IMR-90 (cell line): ENCODE measurements at regions not wholly inside any gene's neighbourhood (a gene's known extent, or its start where the extent isn't known, plus 50 kb on each side); places are given as distances from the start of the nearest gene placed in this dataset.

Experiments used
- ATAC-seq: fragments of 200-7000 bp; cut with Tn5 transposase; 2 replicates; pipeline ENCODE4 v1.9.1; 2020; ENCODE audit warnings: low read depth, mild to moderate bottlenecking, moderate library complexity
- BruUV-seq: library from RNA; stranded (reverse); fragments of 400-500 nt; replicated peaks from 2 replicates; lab custom pipeline; 2021; lab: Mats Ljungman, UMichigan
- CTCF ChIA-PET: fragments of 300-600 bp; formaldehyde crosslinking; extraction: SDS; loops from one replicate; lab custom pipeline; 2021; ENCODE audit warnings: antibody characterized with exemption; lab: Yijun Ruan, JAX
- POLR2A ChIA-PET: fragments of 300-600 bp; sonication (Branson Sonifier 250); formaldehyde crosslinking; loops from one replicate; lab custom pipeline; 2022; ENCODE audit warnings: antibody characterized with exemption; ENCODE audit not compliant: unreplicated experiment; lab: Charles Lee
- DNase-seq: peaks from one replicate; pipeline ENCODE4 v3.0.0; 2013
- H2AFZ ChIP-seq: replicated peaks from 2 replicates; pipeline ENCODE3; 2013; ENCODE audit warnings: low read length, mild to moderate bottlenecking; ENCODE audit not compliant: poor library complexity
- H2AK5ac ChIP-seq: 2 replicates; pipeline ENCODE4 v1.6.1; 2013; ENCODE audit warnings: low read depth, low read length, inconsistent platforms
- H2AK9ac ChIP-seq: replicated peaks from 2 replicates; pipeline ENCODE3; 2013; ENCODE audit warnings: mild to moderate bottlenecking, low read depth, low read length, moderate library complexity; ENCODE audit not compliant: poor library complexity
- H2BK120ac ChIP-seq: 2 replicates; pipeline ENCODE4 v1.6.1; 2013; ENCODE audit warnings: low read depth, low read length, inconsistent platforms
- H2BK15ac ChIP-seq: 3 replicates; pipeline ENCODE4 v1.6.1; 2013; ENCODE audit warnings: low read depth, low read length, inconsistent platforms
- H2BK20ac ChIP-seq: 2 replicates; pipeline ENCODE4 v1.6.1; 2013; ENCODE audit warnings: low read depth, mild to moderate bottlenecking, inconsistent platforms, low read length, moderate library complexity
- H2BK5ac ChIP-seq: 2 replicates; pipeline ENCODE4 v1.6.1; 2013; ENCODE audit warnings: mild to moderate bottlenecking, low read depth, low read length, inconsistent platforms; ENCODE audit not compliant: poor library complexity, severe bottlenecking
- H3K14ac ChIP-seq: replicated peaks from 2 replicates; pipeline ENCODE4 v1.6.1; 2013; ENCODE audit warnings: low read depth, low read length, inconsistent platforms
- H3K18ac ChIP-seq: 2 replicates; pipeline ENCODE4 v1.6.1; 2013; ENCODE audit warnings: low read depth, low read length, control low read depth
- H3K23ac ChIP-seq: 2 replicates; pipeline ENCODE4 v1.6.1; 2013; ENCODE audit warnings: low read depth, low read length, inconsistent platforms
- H3K27ac ChIP-seq: 2 replicates; pipeline ENCODE4 v1.5.1; 2013; ENCODE audit warnings: mild to moderate bottlenecking, control low read depth, low read length; ENCODE audit not compliant: insufficient read depth
- H3K27me3 ChIP-seq: 2 replicates; pipeline ENCODE4 v1.6.1; 2013; ENCODE audit warnings: low read length; ENCODE audit not compliant: control insufficient read depth, insufficient read depth
- H3K36me3 ChIP-seq: 2 replicates; pipeline ENCODE4 v1.6.1; 2013; ENCODE audit warnings: low read length, mixed read lengths; ENCODE audit not compliant: control insufficient read depth, insufficient read depth
- H3K4ac ChIP-seq: 2 replicates; pipeline ENCODE4 v1.6.1; 2013; ENCODE audit warnings: low read depth, low read length, inconsistent platforms
- H3K4me1 ChIP-seq: 2 replicates; pipeline ENCODE4 v1.6.1; 2013; ENCODE audit warnings: low read length, mixed read lengths; ENCODE audit not compliant: control insufficient read depth, insufficient read depth
- H3K4me2 ChIP-seq: 2 replicates; pipeline ENCODE4 v1.6.1; 2013; ENCODE audit warnings: low read depth, mild to moderate bottlenecking, control low read depth, low read length, moderate library complexity
- H3K4me3 ChIP-seq: 2 replicates; pipeline ENCODE4 v1.5.1; 2013; ENCODE audit warnings: low read depth, mild to moderate bottlenecking, control low read depth, low read length, moderate library complexity; ENCODE audit not compliant: insufficient read depth
- H3K56ac ChIP-seq: 2 replicates; pipeline ENCODE4 v1.6.1; 2013; ENCODE audit warnings: low read length, inconsistent platforms; ENCODE audit not compliant: insufficient read depth; ENCODE audit errors: extremely low read depth
- H3K79me1 ChIP-seq, 2 experiments: 2 replicates each; pipeline ENCODE4 v1.6.1; 2013; ENCODE audit warnings: low read length in 2 of 2, inconsistent platforms in 1 of 2, low read depth in 1 of 2
- H3K9ac ChIP-seq: 2 replicates; pipeline ENCODE4 v1.6.1; 2013; ENCODE audit warnings: low read depth, low read length, control low read depth
- H3K9me1 ChIP-seq: 2 replicates; pipeline ENCODE4 v1.6.1; 2013; ENCODE audit warnings: low read length, inconsistent platforms; ENCODE audit not compliant: insufficient read depth
- H3K9me3 ChIP-seq: 2 replicates; pipeline ENCODE4 v1.6.1; 2013; ENCODE audit warnings: low read length; ENCODE audit not compliant: control insufficient read depth, insufficient read depth
- H4K20me1 ChIP-seq: 2 replicates; pipeline ENCODE4 v1.6.1; 2013; ENCODE audit warnings: low read length, inconsistent platforms; ENCODE audit not compliant: insufficient read depth
- H4K5ac ChIP-seq: 2 replicates; pipeline ENCODE4 v1.6.1; 2013; ENCODE audit warnings: mild to moderate bottlenecking, low read depth, low read length, control low read depth
- H4K8ac ChIP-seq, 2 experiments: 2 replicates each; pipeline ENCODE4 v1.6.1; 2013; ENCODE audit warnings: low read depth in 2 of 2, low read length in 2 of 2, control low read depth in 1 of 2, inconsistent platforms in 1 of 2
- H4K91ac ChIP-seq: 2 replicates; pipeline ENCODE4 v1.6.1; 2013; ENCODE audit warnings: low read depth, low read length, inconsistent platforms; ENCODE audit not compliant: insufficient read depth
- BHLHE40 ChIP-seq: fragments of 150-350 bp; IDR thresholded peaks from 2 replicates; pipeline ENCODE4 v1.6.1; 2016; ENCODE audit warnings: mild to moderate bottlenecking, low read depth, low read length
- MAFK ChIP-seq: IDR thresholded peaks from 2 replicates; pipeline ENCODE4 v1.6.1; 2012; ENCODE audit warnings: low read depth, low read length, improper control_type of control experiment
- MAZ ChIP-seq: IDR thresholded peaks from 2 replicates; pipeline ENCODE4 v1.6.1; 2012; ENCODE audit warnings: low read depth, mild to moderate bottlenecking, low read length, improper control_type of control experiment, moderate library complexity, borderline replicate concordance
- MXI1 ChIP-seq: IDR thresholded peaks from 2 replicates; pipeline ENCODE4 v1.6.1; 2012; ENCODE audit warnings: low read depth, mild to moderate bottlenecking, low read length, moderate library complexity, borderline replicate concordance
- RCOR1 ChIP-seq: IDR thresholded peaks from 2 replicates; pipeline ENCODE4 v1.6.1; 2012; ENCODE audit warnings: mild to moderate bottlenecking, low read length, improper control_type of control experiment; ENCODE audit not compliant: insufficient replicate concordance
- WGBS, 2 experiments: methylation state at CpG; one replicate each; pipeline versions ENCODE4 v1.1.5 to v1.1.7; 2013; ENCODE audit warnings: missing lambda C conversion rate in 2 of 2; ENCODE audit not compliant: insufficient read length in 1 of 2; ENCODE audit errors: extremely low coverage in 2 of 2; 5-methylcytosine and 5-hydroxymethylcytosine counted together
- dilution Hi-C: fragments of 300-500 bp; cut with HindIII; formaldehyde crosslinking; loops from one replicate; pipeline ENCODE4 v1.14.3; 2018; ENCODE audit warnings: low sequenced_read_pairs; ENCODE audit not compliant: unreplicated experiment
- in situ Hi-C: fragments of 300-500 bp; cut with MboI; formaldehyde crosslinking; loops from 3 replicates; pipeline ENCODE4 v1.14.3; 2019; ENCODE audit warnings: low sequenced_read_pairs, inconsistent platforms, mixed read lengths
- intact Hi-C: fragments of 100-400 bp; cut with micrococcal nuclease; formaldehyde crosslinking; loops from 2 replicates; pipeline ENCODE4 v1.10.0; 2022

GRCh38 chr6:14601490-14601889 lies 483.9 kb downstream of the CD83 start:
- peaks cover 2% of the 10 kb centered on the region; the same call in 1 of the 2 replicates for H3K9me3 ChIP-seq
- H2BK5ac ChIP-seq: no peak overlapping the region
- in situ Hi-C loops (no loop called here), intact Hi-C loops (no loop called here), dilution Hi-C loops (no loop called here)
- POLR2A ChIA-PET: no interaction called here
- DNase-seq (no peak), ATAC-seq (no peak)
- H3K56ac ChIP-seq: no peak overlapping the region
- H4K20me1 ChIP-seq: no peaks in the 10 kb centered on the region
- 20% methylated on average over 1 of the region's 7 CpGs; no CpG with 5 or more reads in 1 of the 2 experiments for WGBS, 2 experiments
- no peaks in the 10 kb centered on the region for H3K79me1 ChIP-seq
- no peak overlapping the region for H3K9ac ChIP-seq
- H2AK5ac ChIP-seq: no peak overlapping the region
- no peak overlapping the region for H2BK20ac ChIP-seq
- H2BK120ac ChIP-seq: no peak overlapping the region
- no peak overlapping the region for H4K8ac ChIP-seq
- TF ChIP-seq BHLHE40: no peak
- no peak for TF ChIP-seq MAZ
- TF ChIP-seq RCOR1: no peak
- no peak for TF ChIP-seq MXI1
- TF ChIP-seq MAFK: no peak
- no peak overlapping the region for H4K5ac ChIP-seq
- no peak overlapping the region for H4K91ac ChIP-seq
- no peaks in the 10 kb centered on the region for H3K4me1 ChIP-seq
- no peak overlapping the region for H3K18ac ChIP-seq
- H3K14ac ChIP-seq: no peak overlapping the region
- H3K4me3 ChIP-seq: no peak overlapping the region
- BruUV-seq: no TSS peak
- no peak overlapping the region for H2AK9ac ChIP-seq
- CTCF ChIA-PET: no interaction called here
- H3K23ac ChIP-seq: no peak overlapping the region
- H3K27me3 ChIP-seq: no peaks in the 10 kb centered on the region
- H2BK15ac ChIP-seq: no peak overlapping the region
- H3K36me3 ChIP-seq: no peaks in the 10 kb centered on the region
- H2AFZ ChIP-seq: peak overlapping the region; percentile 16
- no peak overlapping the region for H3K4me2 ChIP-seq
- no peak overlapping the region for H3K27ac ChIP-seq
- H3K4ac ChIP-seq: no peak overlapping the region
- no peaks in the 10 kb centered on the region for H3K9me1 ChIP-seq
